ENCODE measurements at regions not wholly inside any gene's neighbourhood (a gene's known extent, or its start where the extent isn't known, plus 50 kb on each side); places are given as distances from the start of the nearest gene placed in this dataset.

DNA sequence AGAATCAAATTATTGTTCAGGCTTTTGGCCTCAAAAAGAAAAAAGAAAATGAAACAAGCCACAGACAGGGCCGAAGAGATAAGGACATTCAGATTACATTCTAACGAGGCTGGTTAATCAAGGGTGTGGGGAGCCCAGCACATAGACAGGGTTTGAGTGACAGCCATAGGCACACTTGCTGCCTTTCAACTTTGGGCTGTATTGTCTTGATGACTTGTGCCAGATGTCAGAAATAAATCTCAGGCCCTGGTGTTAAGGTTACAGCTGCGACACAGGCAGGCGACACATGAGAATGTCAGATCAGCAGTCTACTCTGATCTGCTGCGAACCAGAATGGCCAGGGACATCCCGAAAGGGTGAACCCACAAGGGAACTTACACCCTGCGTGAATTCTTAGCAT lies 231.2 kb upstream of the ARRDC4 start:
- no peaks in the 10 kb centered on the region for H3K4me1 ChIP-seq (ENCODE audit: control insufficient read depth in 1 of 2, insufficient read depth in 1 of 2, low read depth in 1 of 2, low read length in 1 of 2)
- TF ChIP-seq, protein P1, sequence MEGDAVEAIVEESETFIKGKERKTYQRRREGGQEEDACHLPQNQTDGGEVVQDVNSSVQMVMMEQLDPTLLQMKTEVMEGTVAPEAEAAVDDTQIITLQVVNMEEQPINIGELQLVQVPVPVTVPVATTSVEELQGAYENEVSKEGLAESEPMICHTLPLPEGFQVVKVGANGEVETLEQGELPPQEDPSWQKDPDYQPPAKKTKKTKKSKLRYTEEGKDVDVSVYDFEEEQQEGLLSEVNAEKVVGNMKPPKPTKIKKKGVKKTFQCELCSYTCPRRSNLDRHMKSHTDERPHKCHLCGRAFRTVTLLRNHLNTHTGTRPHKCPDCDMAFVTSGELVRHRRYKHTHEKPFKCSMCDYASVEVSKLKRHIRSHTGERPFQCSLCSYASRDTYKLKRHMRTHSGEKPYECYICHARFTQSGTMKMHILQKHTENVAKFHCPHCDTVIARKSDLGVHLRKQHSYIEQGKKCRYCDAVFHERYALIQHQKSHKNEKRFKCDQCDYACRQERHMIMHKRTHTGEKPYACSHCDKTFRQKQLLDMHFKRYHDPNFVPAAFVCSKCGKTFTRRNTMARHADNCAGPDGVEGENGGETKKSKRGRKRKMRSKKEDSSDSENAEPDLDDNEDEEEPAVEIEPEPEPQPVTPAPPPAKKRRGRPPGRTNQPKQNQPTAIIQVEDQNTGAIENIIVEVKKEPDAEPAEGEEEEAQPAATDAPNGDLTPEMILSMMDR (IDR thresholded peaks at IDR 0.05): no peak
- no peaks in the 10 kb centered on the region for H3K36me3 ChIP-seq
- no peak overlapping the region for H3K4me3 ChIP-seq (ENCODE audit: low read depth in 1 of 2, low read length in 1 of 2)
- H3K9me3 ChIP-seq: no peaks in the 10 kb centered on the region
- no peaks in the 10 kb centered on the region for H3K27me3 ChIP-seq
- H3K27ac ChIP-seq: no peak overlapping the region

DNA sequence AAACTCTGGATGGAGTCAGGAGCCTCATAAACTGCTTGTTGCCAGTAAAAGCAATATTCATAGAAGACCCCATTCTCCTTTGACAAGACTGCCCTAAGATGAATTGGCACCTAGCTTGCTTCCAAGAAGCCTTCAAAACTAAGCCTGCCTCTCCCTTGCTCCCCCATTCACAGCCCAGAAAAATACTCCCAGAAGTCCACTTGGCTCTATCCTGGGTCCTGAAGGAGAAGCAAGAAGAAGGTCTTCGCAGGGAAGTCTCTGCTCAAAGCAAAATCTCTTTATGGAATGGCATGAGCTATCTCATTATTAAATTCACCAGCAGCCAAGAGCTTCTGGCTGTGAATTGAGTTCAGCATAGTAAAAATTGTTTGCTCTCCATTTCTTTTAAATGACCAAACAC lies 230.2 kb upstream of the ARRDC4 start:
- no peaks in the 10 kb centered on the region for H3K4me1 ChIP-seq (ENCODE audit: control insufficient read depth in 1 of 2, insufficient read depth in 1 of 2, low read depth in 1 of 2, low read length in 1 of 2)

DNA sequence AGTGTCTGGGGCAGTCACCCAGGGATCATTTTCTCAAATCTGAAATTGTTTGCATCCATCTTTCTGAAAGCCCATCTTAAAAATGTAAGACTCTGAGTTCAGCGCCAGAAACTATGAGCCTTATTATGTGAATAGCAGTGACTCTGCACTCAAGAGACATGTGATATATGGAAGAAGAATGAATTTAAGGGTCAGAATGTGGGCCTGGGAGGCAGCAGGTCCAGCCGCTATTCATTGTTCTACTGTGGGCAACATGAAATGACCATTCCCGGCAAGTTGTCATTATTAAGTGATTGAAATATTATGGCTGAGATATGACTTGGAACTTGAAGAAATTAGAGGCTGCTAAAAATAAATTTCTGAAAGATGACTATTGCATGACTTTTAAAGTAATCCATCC lies 228.6 kb upstream of the ARRDC4 start:
- no peak overlapping the region for H3K4me3 ChIP-seq (ENCODE audit: low read depth in 1 of 2, low read length in 1 of 2)
- H3K36me3 ChIP-seq: no peaks in the 10 kb centered on the region
- TF ChIP-seq, protein P1 (IDR thresholded peaks at IDR 0.05): no peak
- no peaks in the 10 kb centered on the region for H3K27me3 ChIP-seq
- H3K27ac ChIP-seq: no peak overlapping the region
- H3K9me3 ChIP-seq: no peaks in the 10 kb centered on the region
- no peaks in the 10 kb centered on the region for H3K4me1 ChIP-seq (ENCODE audit: control insufficient read depth in 1 of 2, insufficient read depth in 1 of 2, low read depth in 1 of 2, low read length in 1 of 2)

More for the DNA sequence above, 230.2 kb upstream of the ARRDC4 start:
- no peak overlapping the region for H3K27ac ChIP-seq
- H3K36me3 ChIP-seq: no peaks in the 10 kb centered on the region
- no peak overlapping the region for H3K4me3 ChIP-seq (ENCODE audit: low read depth in 1 of 2, low read length in 1 of 2)
- TF ChIP-seq, protein P1 (IDR thresholded peaks at IDR 0.05): no peak
- no peaks in the 10 kb centered on the region for H3K9me3 ChIP-seq
- no peaks in the 10 kb centered on the region for H3K27me3 ChIP-seq

DNA sequence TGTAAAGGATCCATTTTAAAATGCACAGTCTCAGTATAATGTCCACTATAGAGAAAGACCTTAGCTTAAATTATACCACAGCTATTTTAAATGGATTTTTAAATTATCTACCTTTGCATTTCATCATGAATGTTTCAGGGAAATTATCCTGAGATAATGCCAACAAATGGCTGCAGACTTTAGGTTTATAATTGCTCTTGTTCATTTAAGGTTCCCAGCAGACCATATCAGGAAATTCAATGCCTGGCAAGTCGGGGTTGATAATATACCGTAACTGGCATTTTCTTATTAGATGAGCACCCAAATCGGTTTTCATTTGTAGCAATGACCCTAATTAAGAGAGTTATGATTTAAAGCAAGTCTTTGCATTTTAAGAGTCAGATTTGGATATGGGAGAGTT lies 227.1 kb upstream of the ARRDC4 start:
- no peaks in the 10 kb centered on the region for H3K9me3 ChIP-seq
- no peak overlapping the region for H3K4me3 ChIP-seq (ENCODE audit: low read depth in 1 of 2, low read length in 1 of 2)
- H3K4me1 ChIP-seq (ENCODE audit: control insufficient read depth in 1 of 2, insufficient read depth in 1 of 2, low read depth in 1 of 2, low read length in 1 of 2): no peaks in the 10 kb centered on the region
- no peak overlapping the region for H3K27ac ChIP-seq
- no peaks in the 10 kb centered on the region for H3K27me3 ChIP-seq
- TF ChIP-seq, protein P1 (IDR thresholded peaks at IDR 0.05): no peak
- H3K36me3 ChIP-seq: no peaks in the 10 kb centered on the region

DNA sequence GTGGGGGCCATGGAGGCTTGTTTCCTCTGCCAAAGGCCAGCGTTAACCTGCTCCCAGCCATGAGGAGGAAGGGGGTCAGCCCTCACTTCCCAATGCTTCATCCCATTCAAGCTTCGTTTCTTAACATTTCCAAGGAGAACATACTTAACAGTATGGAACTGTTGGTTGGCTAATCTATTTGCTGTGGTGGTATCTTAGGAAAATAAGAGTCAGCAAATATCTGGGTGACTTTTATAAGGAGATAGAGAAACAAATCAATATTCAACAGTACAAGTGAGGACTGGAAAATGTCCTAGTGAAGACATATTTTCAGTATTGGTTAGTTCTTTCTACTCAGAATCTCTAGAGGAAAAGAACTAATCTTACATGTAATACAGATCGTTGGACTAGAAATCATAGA lies 223.8 kb upstream of the ARRDC4 start:
- H3K27ac ChIP-seq: no peak overlapping the region
- TF ChIP-seq, protein P1 (IDR thresholded peaks at IDR 0.05): no peak

More for the DNA sequence above, 223.8 kb upstream of the ARRDC4 start:
- no peaks in the 10 kb centered on the region for H3K27me3 ChIP-seq
- no peaks in the 10 kb centered on the region for H3K9me3 ChIP-seq
- H3K4me3 ChIP-seq (ENCODE audit: low read depth in 1 of 2, low read length in 1 of 2): no peak overlapping the region
- no peaks in the 10 kb centered on the region for H3K4me1 ChIP-seq (ENCODE audit: control insufficient read depth in 1 of 2, insufficient read depth in 1 of 2, low read depth in 1 of 2, low read length in 1 of 2)
- H3K36me3 ChIP-seq: no peaks in the 10 kb centered on the region
